Kidney (tissue), 13 donors: ENCODE measurements at regions not wholly inside any gene's neighbourhood (a gene's known extent, or its start where the extent isn't known, plus 50 kb on each side); places are given as distances from the start of the nearest gene placed in this dataset.
"Not testable (repeated sequence)": the region's sequence is repeated elsewhere in the genome, so short reads cannot be mapped to it uniquely, and the experiment has no call there.

Experiments used
- DNase-seq, 5 donors: peaks; one replicate each; pipeline ENCODE4 v3.0.0-alpha.2; 2013 to 2020
- FAIRE-seq: peaks from 2 replicates; lab custom pipeline; 2012; peaks lifted over from hg19 to GRCh38; lab: Jason Lieb, UNC
- H3K27ac ChIP-seq, 2 donors: one replicate each; pipeline ENCODE4 v1.7.0; 2013; ENCODE audit warnings: low read depth in 2 of 2, low read length in 2 of 2, inconsistent platforms in 1 of 2
- H3K27me3 ChIP-seq: one replicate; pipeline ENCODE4 v1.7.1; 2013; ENCODE audit warnings: low read length, inconsistent platforms; ENCODE audit not compliant: control insufficient read depth, insufficient read depth
- H3K36me3 ChIP-seq, 3 donors: one replicate each; pipeline versions ENCODE4 v1.7.0 to v1.7.1; 2013; ENCODE audit warnings: low read length in 3 of 3, control low read depth in 1 of 3, inconsistent platforms in 1 of 3; ENCODE audit not compliant: insufficient read depth in 3 of 3, control insufficient read depth in 2 of 3
- H3K4me1 ChIP-seq, 3 donors: one replicate each; pipeline versions ENCODE4 v1.7.0 to v1.7.1; 2013; ENCODE audit warnings: low read length in 3 of 3, inconsistent platforms in 1 of 3, low read depth in 1 of 3; ENCODE audit not compliant: control insufficient read depth in 2 of 3, insufficient read depth in 2 of 3
- H3K4me3 ChIP-seq, 3 donors: one replicate each; pipeline versions ENCODE4 v1.7.0 to v1.8.1; 2013; ENCODE audit warnings: low read length in 3 of 3, control low read depth in 1 of 3, inconsistent platforms in 1 of 3
- H3K9ac ChIP-seq, 3 donors: one replicate each; pipeline versions ENCODE4 v1.7.0 to v1.7.1; 2013; ENCODE audit warnings: low read length in 3 of 3, control low read depth in 1 of 3, inconsistent platforms in 1 of 3
- H3K9me3 ChIP-seq, 3 donors: one replicate each; pipeline versions ENCODE4 v1.7.0 to v1.7.1; 2013; ENCODE audit warnings: low read length in 3 of 3, control low read depth in 1 of 3, inconsistent platforms in 1 of 3; ENCODE audit not compliant: control insufficient read depth in 2 of 3, insufficient read depth in 1 of 3
- CTCF ChIP-seq: IDR thresholded peaks from 3 replicates; pipeline ENCODE4 v1.5.1; 2012; ENCODE audit warnings: mild to moderate bottlenecking, moderate library complexity, borderline replicate concordance; ENCODE audit not compliant: insufficient read depth; ENCODE audit errors: extremely low read depth
- intact Hi-C: fragments of 100-400 bp; cut with DNase I; formaldehyde crosslinking; loops from one replicate; pipeline ENCODE4 v1.11.1; 2022
- donor health status: control.
- donor health status: control.
- donor health status: control.
- donor health status: control.
- donor health status: control.
- donor health status: DM: yes; HTN: yes; CAD: no.
- donor health status: Normal renal cell carcinoma (clear cell type).

GRCh38 chr13:90891329-90891728, 456.2 kb upstream of the MIR17HG start:
- Histone ChIP-seq H3K27ac (no peak overlapping the region), H3K27me3 (no peaks in the 10 kb centered on the region), H3K9ac (no peak overlapping the region), H3K36me3 (no peaks in the 10 kb centered on the region), H3K4me3 (no peak overlapping the region), H3K9me3 (no peaks in the 10 kb centered on the region), H3K4me1 (peaks cover 0 to 14% (median 4%) of the 10 kb centered on the region in 3 donors)
- intact Hi-C loops: no loop called here
- no peak for TF ChIP-seq CTCF
- DNase-seq (no peak), FAIRE-seq (no peak)

- H3K27me3 ChIP-seq, H3K4me3 ChIP-seq, intact Hi-C loops, H3K9ac ChIP-seq, H3K27ac ChIP-seq, H3K36me3 ChIP-seq, FAIRE-seq, H3K9me3 ChIP-seq: not testable (repeated sequence)
- peaks cover 0 to 14% (median 4%) of the 10 kb centered on the region in 3 donors for H3K4me1 ChIP-seq
- DNase-seq: peak in 1 of 5 donors; percentile 24
Measured at GRCh38 chr13:90893199-90893598, 454.3 kb upstream of the MIR17HG start.

GRCh38 chr13:90896002-90896401, 451.5 kb upstream of the MIR17HG start:
- Histone ChIP-seq H3K27me3 (no peaks in the 10 kb centered on the region), H3K9me3 (no peaks in the 10 kb centered on the region), H3K4me1 (peaks cover 0 to 7% (median 0%) of the 10 kb centered on the region in 3 donors), H3K27ac (no peak overlapping the region), H3K4me3 (no peak overlapping the region), H3K9ac (no peak overlapping the region), H3K36me3 (no peaks in the 10 kb centered on the region)
- FAIRE-seq (no peak), DNase-seq (peak in 1 of 5 donors; percentile 17)
- intact Hi-C loops: no loop called here
- TF ChIP-seq CTCF: no peak

GRCh38 chr13:90898811-90899210, 448.7 kb upstream of the MIR17HG start:
- FAIRE-seq (no peak), DNase-seq (no peak)
- Histone ChIP-seq H3K27ac (no peak overlapping the region), H3K4me3 (no peak overlapping the region), H3K9me3 (no peaks in the 10 kb centered on the region), H3K27me3 (no peaks in the 10 kb centered on the region), H3K4me1 (no peaks in the 10 kb centered on the region), H3K9ac (no peak overlapping the region), H3K36me3 (no peaks in the 10 kb centered on the region)
- no peak for TF ChIP-seq CTCF
- intact Hi-C loops: no loop called here
